ENCODE measurements at regions not wholly inside any gene's neighbourhood (a gene's known extent, or its start where the extent isn't known, plus 50 kb on each side); places are given as distances from the start of the nearest gene placed in this dataset.

DNA sequence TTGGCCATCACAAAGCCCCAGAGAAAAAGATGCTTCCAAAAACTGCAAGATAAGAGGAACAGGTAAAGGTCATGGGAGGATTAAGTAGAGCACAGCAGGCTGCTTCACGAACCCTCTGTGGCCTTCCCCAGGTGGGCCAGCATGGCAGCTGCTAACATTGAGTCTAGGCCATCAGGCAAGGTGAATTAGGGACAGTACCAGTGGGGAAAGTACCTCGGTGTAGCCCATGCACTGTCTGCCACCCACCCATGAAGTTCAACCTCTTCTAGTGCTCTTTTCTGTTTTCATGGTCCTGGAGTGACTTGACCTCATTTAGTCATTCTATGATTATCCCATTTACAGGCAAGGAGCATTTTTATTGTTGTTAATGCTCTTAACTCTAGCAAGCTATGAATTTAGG is 108.6 kb upstream of the DUSP22 start:
- TF ChIP-seq CTCF (conservative IDR thresholded peaks at IDR 0.05; ENCODE audit: low read depth, low read length) = no peak
- no peak for TF ChIP-seq EZH2 (IDR thresholded peaks at IDR 0.05; ENCODE audit: borderline replicate concordance, low read depth, low read length, poor library complexity, severe bottlenecking)

Measured in A673 (cell line).